Mucosa of stomach (tissue), 1 donor: ENCODE measurements at regions not wholly inside any gene's neighbourhood (a gene's known extent, or its start where the extent isn't known, plus 50 kb on each side); places are given as distances from the start of the nearest gene placed in this dataset.
"Not testable (repeated sequence)": the region's sequence is repeated elsewhere in the genome, so short reads cannot be mapped to it uniquely, and the experiment has no call there.

Experiments
- H3K27me3 ChIP-seq: one replicate; pipeline ENCODE4 v1.7.0; 2013; ENCODE audit warnings: mild to moderate bottlenecking, low read length; ENCODE audit not compliant: control insufficient read depth, insufficient read depth
- H3K36me3 ChIP-seq: one replicate; pipeline ENCODE4 v1.7.0; 2013; ENCODE audit warnings: low read length; ENCODE audit not compliant: control insufficient read depth, insufficient read depth
- H3K4me1 ChIP-seq: one replicate; pipeline ENCODE4 v1.7.0; 2013; ENCODE audit warnings: mild to moderate bottlenecking, low read length; ENCODE audit not compliant: control insufficient read depth, insufficient read depth
- H3K4me3 ChIP-seq: one replicate; pipeline ENCODE4 v1.7.0; 2013; ENCODE audit warnings: low read length
- H3K9ac ChIP-seq: one replicate; pipeline ENCODE4 v1.7.0; 2013; ENCODE audit warnings: mild to moderate bottlenecking, low read length, moderate library complexity
- H3K9me3 ChIP-seq: one replicate; pipeline ENCODE4 v1.7.0; 2013; ENCODE audit warnings: mild to moderate bottlenecking, low read length, moderate library complexity; ENCODE audit not compliant: control insufficient read depth
- donor health status: Pancreatic carcinoma.

- H3K9me3 ChIP-seq, H3K36me3 ChIP-seq, H3K9ac ChIP-seq, H3K4me1 ChIP-seq, H3K27me3 ChIP-seq, H3K4me3 ChIP-seq: not testable (repeated sequence)
These were observed 155.3 kb downstream of the LTN1 start for GRCh38 chr21:28837426-28837825.

DNA sequence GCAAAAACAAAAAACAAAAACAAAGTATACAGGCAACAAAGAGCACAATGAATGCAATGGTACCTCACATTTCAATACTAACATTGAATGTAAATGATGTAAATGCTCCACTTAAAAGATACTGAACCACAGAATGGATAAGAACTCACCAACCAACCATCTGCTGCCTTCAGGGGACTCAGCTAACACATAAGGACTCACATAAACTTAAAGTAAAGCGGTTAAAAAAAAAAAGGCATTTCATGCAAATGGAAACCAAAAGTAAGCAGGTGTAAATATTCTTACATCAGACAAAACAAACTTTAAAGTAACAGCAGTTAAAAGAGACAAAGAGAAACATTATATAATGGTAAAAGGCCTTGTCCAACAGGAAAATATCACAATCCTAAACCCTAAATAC lies 156.1 kb downstream of the LTN1 start:
- H3K4me1 ChIP-seq, H3K36me3 ChIP-seq, H3K9ac ChIP-seq, H3K4me3 ChIP-seq, H3K27me3 ChIP-seq, H3K9me3 ChIP-seq: not testable (repeated sequence)

DNA sequence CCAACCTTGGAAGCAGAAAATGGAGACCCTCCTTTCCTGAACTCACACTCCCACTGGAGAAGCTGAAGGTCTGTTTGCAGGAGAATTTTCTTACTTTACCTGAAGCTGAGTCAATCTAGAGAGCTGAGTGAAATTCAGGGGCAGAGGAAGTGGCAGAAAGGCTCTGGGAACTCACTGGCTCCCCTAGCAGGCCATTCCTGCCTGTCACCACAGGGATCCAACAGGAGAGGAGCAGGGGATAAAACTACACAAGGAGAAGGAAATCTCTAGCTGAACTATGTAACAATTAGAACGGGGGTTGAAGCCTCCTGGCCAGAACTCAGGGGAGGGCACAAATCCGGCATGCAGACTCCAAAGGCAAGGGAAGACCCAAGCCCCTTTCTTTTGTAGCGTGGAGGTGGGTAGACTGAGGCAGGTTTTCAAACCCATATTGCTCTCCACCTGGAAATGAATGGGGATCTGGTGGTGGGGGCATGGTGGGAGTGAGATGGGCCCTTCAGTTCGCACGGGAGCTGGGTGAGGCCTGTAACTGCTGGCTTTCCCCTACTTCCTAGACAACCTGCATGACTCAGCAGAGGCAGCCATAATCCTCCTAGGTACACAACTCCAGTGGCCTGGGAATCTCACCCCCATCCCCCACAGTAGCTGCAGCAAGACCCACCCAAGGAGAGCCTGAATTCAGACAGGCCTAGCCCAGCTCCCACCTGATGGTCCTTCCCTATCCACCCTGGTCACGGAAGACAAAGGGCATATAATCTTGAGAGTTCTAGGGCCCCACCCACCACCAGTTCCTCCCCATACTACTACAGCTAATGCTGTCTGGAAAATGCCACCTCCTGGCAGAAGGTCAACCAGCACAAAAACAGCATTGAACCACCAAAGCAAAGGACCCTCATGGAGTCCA lies 158.1 kb downstream of the LTN1 start:
- H3K27me3 ChIP-seq = no peaks in the 10 kb centered on the region
- no peaks in the 10 kb centered on the region for H3K9me3 ChIP-seq
- peaks cover 8% of the 10 kb centered on the region for H3K4me1 ChIP-seq
- no peak overlapping the region for H3K9ac ChIP-seq
- H3K4me3 ChIP-seq = no peak overlapping the region
- no peaks in the 10 kb centered on the region for H3K36me3 ChIP-seq

DNA sequence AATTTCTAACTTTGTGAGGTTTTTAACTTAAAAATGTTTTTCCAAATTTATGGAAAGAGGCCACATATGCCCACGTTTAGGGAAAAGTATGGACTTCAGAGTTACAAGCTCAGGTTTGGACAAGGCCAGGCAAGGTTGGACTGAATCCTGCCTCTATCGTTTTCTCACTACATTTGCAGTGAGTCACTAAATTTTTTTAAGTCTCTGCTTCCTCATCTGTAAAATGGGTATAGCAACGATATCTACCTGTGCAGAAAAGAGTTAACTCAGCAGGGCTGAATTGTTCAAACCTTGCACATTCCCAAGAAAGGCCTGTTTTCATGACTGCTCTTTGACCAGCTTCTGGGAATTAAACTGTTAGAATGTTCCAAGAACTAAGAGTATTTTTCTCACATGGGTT lies 159.1 kb downstream of the LTN1 start:
- Histone ChIP-seq H3K4me1 (peaks cover 8% of the 10 kb centered on the region), H3K27me3 (no peaks in the 10 kb centered on the region), H3K9me3 (no peaks in the 10 kb centered on the region), H3K4me3 (no peak overlapping the region), H3K36me3 (no peaks in the 10 kb centered on the region), H3K9ac (no peak overlapping the region)

GRCh38 chr21:28833182-28833581 lies 159.5 kb downstream of the LTN1 start:
- Histone ChIP-seq H3K4me1 (peaks cover 8% of the 10 kb centered on the region), H3K27me3 (no peaks in the 10 kb centered on the region), H3K9me3 (no peaks in the 10 kb centered on the region), H3K9ac (no peak overlapping the region), H3K4me3 (no peak overlapping the region), H3K36me3 (no peaks in the 10 kb centered on the region)

- Histone ChIP-seq H3K9me3 (no peaks in the 10 kb centered on the region), H3K4me1 (peaks cover 8% of the 10 kb centered on the region), H3K27me3 (no peaks in the 10 kb centered on the region), H3K9ac (no peak overlapping the region), H3K4me3 (no peak overlapping the region), H3K36me3 (no peaks in the 10 kb centered on the region)
These were observed 160.0 kb downstream of the LTN1 start for GRCh38 chr21:28832715-28833061.

DNA sequence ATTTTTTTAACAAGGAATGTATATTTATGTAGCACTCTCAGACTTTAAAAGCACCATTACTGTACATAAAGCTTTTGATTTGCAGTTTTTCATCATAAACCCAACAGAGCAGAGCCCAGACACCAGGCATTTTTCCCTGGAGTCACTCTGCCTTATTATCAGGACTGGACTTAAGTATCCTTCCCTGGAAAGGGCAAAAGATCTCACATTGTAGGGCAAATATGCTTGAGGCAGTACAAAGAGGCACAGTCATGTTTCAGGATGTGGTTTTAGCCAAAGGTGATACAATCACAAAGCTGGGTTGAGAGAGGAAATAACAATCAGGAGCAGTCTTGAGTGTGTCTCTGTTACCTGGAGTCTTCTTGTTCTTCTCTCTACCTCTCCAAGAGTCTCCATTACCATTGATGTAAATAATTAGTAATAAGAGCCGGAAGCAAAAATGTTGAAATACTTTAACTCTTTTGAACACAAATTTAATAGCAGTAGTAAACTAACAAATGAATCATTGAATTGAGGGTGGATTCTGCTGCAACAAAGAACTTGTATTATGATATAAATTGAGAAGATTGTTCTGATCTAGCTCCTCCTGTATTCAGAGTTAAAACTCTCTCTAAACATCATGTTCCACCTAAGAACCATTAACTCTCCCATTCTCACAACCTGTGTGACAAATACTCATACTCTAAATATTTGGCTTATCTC lies 160.5 kb downstream of the LTN1 start:
- no peaks in the 10 kb centered on the region for H3K36me3 ChIP-seq
- peaks cover 8% of the 10 kb centered on the region for H3K4me1 ChIP-seq
- H3K4me3 ChIP-seq = no peak overlapping the region
- H3K9me3 ChIP-seq = no peaks in the 10 kb centered on the region
- no peak overlapping the region for H3K9ac ChIP-seq
- H3K27me3 ChIP-seq = no peaks in the 10 kb centered on the region

DNA sequence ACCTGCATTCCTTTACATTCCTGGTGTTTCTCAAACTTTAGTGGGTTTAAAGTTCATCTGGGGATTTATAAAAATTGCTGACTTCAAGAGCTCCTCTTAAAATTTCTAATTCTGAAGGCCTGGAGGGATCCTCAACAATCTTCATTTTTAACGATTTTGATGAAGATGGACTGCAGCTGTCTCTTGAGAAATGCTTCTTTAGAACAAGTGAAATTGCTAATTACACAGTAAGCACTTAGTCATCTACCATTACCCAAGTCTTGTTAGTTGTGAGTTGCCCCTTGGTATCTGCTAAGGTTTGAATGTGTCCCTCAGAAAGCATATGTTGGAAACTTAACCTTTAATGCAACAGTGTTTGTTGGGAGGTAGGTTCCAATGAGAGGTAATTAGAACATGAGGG lies 163.7 kb downstream of the LTN1 start:
- H3K9me3 ChIP-seq = no peaks in the 10 kb centered on the region
- no peak overlapping the region for H3K9ac ChIP-seq
- no peaks in the 10 kb centered on the region for H3K27me3 ChIP-seq

GRCh38 chr21:28828021-28828420 lies 164.7 kb downstream of the LTN1 start:
- Histone ChIP-seq H3K9me3 (no peaks in the 10 kb centered on the region), H3K4me3 (no peak overlapping the region), H3K4me1 (no peaks in the 10 kb centered on the region), H3K9ac (no peak overlapping the region), H3K36me3 (no peaks in the 10 kb centered on the region), H3K27me3 (no peaks in the 10 kb centered on the region)

More for the DNA sequence above, 163.7 kb downstream of the LTN1 start:
- H3K36me3 ChIP-seq = no peaks in the 10 kb centered on the region
- H3K4me3 ChIP-seq = no peak overlapping the region
- H3K4me1 ChIP-seq = no peaks in the 10 kb centered on the region

- Histone ChIP-seq H3K9ac (no peak overlapping the region), H3K9me3 (no peaks in the 10 kb centered on the region), H3K27me3 (no peaks in the 10 kb centered on the region), H3K4me1 (no peaks in the 10 kb centered on the region), H3K36me3 (no peaks in the 10 kb centered on the region), H3K4me3 (no peak overlapping the region)
These were observed 165.3 kb downstream of the LTN1 start for GRCh38 chr21:28827422-28827821.

DNA sequence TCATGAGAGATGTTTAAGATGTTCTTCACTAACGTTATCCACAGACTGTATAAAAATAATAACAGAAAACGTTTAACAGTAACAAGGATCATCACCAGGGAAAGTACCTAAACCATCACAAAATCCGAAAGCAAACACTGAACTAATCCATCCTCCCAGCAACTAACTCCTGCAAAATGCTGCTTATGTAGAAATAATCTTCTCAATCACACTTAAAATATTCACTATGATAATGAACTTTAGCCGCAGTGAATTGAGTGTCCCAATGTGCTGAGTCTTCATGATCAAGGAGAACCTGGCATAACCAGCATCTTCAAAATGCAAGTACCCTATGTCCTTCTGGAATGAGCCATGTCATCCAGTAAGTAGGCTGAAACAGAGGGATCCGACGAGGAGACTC lies 166.1 kb downstream of the LTN1 start:
- Histone ChIP-seq H3K9ac (no peak overlapping the region), H3K9me3 (no peaks in the 10 kb centered on the region), H3K27me3 (no peaks in the 10 kb centered on the region), H3K4me1 (no peaks in the 10 kb centered on the region), H3K36me3 (no peaks in the 10 kb centered on the region), H3K4me3 (no peak overlapping the region)

- Histone ChIP-seq H3K36me3 (no peaks in the 10 kb centered on the region), H3K9ac (no peak overlapping the region), H3K4me3 (no peak overlapping the region), H3K27me3 (no peaks in the 10 kb centered on the region), H3K9me3 (no peaks in the 10 kb centered on the region), H3K4me1 (no peaks in the 10 kb centered on the region)
These were observed 166.7 kb downstream of the LTN1 start for GRCh38 chr21:28826021-28826420.
